NCI-H2107 treated with DMSO at 0.1 percent for 48 hours (cell line): ENCODE measurements at regions not wholly inside any gene's neighbourhood (a gene's known extent, or its start where the extent isn't known, plus 50 kb on each side); places are given as distances from the start of the nearest gene placed in this dataset.

ENCODE experiments used
- DNase-seq: peaks from one replicate; lab custom pipeline; 2025; ENCODE audit not compliant: unreplicated experiment; lab: John Stamatoyannopoulos, UW

DNA sequence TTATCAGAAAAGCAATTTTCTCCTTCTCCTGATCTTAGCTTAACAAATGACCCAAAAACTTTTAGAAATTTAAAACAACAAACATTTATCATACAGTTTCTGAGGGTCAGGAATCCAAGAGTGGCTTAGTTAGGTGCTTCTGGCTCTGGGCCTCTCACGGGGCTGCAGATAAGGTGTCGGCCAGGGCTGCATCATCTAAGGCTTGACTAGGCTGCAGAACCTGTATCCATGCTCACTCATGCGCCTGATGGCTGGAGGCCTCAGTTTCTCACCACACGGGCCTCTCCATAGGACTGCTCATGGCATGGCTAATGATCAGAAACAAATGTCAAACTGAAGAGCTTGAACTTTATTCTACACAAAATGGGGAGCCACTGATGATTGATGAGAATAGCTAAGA lies 210.0 kb downstream of the SEC61B start:
- no peak for DNase-seq

DNA sequence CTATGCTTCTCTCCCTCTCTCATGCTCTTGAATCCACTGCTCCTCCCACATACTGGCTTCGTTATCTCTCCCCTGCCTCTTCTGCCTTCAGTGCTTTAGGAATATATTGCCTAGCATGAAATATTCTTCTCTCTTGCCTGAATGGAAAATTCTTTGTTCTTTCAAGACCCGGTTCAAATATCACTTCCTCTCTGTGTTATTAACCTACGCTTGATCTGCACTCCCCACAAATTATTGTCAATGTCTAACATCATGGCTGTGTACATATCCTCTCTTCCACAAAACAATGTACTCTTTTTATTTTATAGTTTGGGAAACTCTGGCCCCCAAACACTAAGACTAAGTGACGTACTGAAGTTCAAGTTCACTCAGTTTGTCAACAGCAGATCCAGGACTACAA lies 211.0 kb downstream of the SEC61B start:
- no peak for DNase-seq

GRCh38 chr9:99433555-99433954 lies 211.5 kb downstream of the SEC61B start:
- no peak for DNase-seq

- DNase-seq: no peak
Observed at GRCh38 chr9:99436616-99437015, 214.5 kb downstream of the SEC61B start.

DNA sequence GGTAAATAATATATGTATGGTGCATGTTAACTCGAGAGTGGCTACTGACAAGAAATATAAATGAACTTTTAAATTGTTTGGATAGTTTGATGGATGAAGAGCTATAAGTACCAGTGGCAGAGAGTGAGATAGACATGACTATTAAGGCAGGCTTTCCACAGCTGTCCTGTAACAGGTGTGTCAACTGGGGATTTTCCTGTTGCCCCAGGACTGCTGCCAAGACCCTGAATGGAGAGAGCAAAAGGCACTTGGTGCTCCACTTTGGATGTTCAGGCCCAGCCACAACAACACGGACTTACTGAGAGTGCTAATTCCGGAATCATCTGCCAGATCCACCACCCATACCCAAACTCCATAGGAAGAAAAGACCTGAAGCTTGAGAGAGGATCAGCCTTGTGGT lies 215.1 kb downstream of the SEC61B start:
- no peak for DNase-seq

GRCh38 chr9:99438596-99438995 lies 216.5 kb downstream of the SEC61B start:
- no peak for DNase-seq

DNA sequence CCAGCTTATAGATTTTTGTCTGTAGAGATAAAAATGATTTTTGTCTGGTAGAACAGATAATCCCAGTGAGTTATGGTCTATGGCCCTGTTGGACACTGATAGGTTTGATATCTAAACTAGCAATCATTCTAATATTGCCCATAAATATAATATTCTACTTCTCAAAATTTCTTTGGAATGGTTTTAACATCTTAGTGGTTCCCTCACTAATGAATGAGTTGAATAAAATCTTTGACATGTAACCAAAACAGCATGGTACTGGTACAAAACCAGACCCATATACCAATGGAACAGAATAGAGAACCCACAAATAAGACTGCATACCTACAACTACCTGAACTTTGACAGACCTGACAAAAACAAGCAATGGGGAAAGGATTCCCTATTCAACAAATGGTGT lies 219.7 kb downstream of the SEC61B start:
- DNase-seq: no peak

DNA sequence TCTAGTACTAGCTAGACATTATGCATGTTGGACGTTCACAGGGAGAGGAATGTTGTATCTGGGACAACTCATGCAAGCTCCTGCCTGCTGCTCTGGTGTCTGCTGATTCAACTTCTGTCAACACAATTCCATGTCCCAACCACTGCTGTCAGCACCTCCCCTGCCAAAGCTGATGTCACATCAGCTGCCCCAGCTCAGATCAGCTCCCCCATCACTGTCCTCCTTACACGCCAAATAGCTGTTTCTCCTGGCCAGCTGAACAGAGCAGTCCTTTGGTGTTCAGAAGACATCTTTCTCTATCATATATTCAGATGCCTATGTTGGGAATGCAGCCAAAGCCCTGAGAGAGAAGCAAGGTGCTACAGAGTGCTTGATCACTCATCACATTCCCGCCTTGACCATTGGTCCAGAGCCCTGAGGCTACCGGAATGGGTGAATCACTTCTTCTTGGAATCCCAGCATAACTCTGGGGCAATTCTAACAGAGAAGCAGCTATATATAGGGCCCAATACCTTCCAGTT lies 223.3 kb downstream of the SEC61B start:
- DNase-seq: no peak

DNA sequence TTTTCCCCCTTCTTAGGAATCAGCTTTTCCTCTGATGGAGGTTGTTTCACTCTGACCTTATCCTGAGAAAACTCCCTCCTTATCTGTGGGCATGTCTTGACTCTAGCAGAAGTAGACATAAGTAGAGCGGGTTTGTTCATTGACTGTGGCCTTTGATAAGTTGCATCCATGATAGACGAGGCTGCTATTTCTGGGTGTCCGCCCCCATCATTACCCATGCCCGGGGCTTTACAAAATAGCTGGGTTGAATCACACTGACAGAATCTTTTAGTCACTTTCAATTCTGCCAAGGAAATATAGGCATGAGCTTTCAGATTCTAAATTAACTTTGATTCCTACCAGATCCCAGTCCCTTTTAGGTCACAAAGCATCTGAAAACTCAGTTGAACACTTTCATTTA lies 223.8 kb downstream of the SEC61B start:
- DNase-seq: no peak

DNA sequence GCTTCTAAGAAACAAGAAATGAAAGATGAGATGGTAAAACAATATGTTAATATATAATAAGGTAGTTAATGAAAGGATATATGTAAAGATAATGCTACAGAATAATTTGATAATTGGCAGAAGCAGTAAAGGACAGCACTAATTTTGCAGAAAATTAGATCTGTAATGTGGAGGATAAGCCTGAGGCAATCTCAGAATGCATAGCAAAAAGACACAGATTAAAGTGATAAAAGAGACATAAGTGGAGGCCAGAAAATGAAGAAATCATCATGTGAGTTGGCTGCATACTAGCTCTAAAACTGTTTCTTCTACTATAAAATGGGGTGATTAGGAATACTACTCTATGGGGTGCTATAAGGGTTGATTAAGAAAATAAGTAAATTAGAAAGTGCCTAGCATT lies 225.9 kb downstream of the SEC61B start:
- DNase-seq: no peak

DNA sequence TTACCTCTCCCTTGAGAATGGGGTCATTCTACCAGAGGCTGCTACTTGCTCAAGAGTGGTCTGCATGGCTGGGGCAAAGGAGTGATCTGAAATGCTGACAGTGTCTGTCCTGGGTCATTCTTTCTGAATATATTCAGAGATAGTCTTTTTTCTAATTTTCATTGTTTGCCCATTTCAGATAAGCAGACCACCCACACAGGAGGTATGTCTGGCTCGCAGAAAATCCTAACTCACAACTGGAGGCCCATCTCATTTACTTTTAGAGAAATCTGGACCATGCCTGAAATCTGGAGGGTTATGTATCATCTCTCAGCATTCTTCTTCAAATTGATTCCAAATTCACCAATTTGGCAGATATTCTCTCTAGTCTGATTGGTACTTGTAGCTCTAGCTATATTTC lies 227.6 kb downstream of the SEC61B start:
- DNase-seq: no peak

DNA sequence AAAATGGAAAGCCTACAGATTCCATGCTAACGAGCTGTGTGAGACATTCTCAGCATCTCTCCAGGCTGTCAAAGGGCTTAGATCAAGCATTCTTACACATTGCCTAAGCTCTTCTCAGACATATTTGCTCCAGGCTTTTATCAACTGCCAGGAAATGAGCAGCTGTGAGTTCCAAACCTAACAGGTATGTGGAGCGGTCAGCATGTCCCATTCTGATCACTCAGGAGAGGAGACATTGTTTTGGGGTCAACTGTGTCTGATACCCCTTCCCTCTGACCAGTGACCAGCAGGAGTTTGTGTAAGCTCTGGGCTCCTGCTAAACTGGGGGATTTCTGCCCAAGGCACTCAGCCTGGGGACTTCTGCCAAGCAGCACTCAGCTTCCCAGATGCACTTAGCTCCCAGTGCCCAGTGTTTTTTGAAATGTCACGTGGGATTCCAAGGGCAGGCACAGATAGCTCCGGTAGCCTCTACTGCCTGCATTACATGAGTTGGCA lies 229.1 kb downstream of the SEC61B start:
- no peak for DNase-seq

- no peak for DNase-seq
Observed at GRCh38 chr9:99457406-99457805, 235.3 kb downstream of the SEC61B start.

DNA sequence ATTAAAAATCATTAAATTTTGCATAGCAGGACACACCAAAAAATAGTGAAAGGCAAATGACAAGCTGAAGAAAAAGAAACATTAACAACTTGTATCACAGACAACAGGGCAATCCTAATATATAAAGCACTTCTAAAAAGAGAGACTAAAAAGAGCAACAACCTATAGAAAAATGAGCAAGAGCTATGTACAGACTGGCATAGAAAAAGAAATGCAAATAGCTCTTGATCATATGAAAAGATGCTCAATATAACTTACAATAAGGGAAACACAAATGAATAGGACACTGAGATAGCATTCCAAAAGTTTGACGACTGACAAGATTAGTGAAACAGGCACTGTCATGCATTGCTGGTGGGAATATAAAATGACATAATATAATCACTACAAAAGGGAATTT lies 235.9 kb downstream of the SEC61B start:
- DNase-seq: no peak

DNA sequence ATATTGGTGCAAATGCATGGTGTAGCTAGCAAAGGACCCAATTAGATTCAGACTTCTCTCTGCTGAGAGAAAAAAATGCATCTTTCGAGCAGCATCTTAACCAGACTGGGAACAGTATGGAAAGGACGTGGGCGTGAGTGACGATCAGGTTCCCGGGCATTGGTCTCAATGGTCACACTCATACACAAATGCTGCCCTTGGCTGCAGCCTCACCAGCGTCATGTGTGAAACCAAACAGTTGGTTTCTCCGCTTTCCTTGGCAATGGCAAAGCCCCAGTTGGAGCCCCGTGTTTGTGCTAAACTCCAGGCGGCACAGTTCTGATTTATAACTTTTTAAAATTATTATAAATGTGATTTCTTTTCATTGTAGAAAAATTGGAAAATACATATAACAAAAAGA lies 237.8 kb downstream of the SEC61B start:
- no peak for DNase-seq

DNA sequence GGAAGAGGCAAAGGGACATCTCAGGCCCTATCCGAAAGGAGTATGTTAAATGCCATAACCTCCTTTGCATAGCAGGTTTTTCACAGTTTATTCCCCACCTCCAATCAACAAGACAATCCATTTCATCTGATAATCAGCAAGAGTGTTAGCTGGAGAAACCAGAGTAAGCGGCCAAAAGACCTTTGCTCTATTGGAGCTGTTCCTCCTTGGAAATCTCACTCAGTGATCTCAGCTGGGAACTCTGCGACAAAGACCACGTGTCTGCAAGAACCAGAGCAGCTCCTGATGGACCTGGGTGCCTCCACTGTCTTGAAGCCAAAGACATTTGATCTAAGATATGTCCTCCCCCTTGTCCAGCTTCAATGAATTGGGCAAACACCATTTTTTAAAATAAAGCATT lies 241.0 kb downstream of the SEC61B start:
- DNase-seq: no peak

GRCh38 chr9:99464568-99464967 lies 242.5 kb downstream of the SEC61B start:
- DNase-seq: no peak

DNA sequence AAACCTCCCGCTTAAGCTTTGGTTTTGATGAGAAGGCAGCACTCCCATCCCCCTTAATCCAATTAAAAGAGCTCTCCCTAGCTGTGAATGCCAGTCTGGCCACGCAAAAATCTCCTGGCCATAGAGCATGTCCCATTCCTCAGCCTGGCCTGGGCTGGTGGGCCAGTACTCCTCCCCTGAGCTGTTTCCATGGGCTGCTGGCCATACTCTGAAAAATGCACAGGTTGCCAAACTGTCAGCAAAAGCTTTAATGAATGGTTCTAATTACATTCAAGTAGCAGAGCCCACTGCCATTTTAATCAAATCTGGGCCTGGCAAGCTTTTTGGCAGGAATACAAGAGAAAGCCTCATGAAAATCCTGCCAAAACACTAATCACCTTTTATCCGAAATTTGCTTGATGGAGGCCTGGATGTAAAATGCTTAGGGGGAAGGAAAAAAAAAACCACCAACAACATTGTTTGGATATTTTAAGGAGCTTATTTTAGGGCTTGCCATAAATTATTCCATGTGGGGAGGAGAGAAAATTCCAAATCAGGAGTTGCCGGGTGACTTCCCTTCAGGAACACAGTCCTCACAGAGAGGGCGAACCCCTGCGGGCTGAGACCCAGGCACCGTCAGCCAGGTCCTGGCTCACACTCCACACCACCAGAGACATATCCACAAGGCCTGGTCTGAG lies 243.3 kb downstream of the SEC61B start:
- DNase-seq: no peak

- DNase-seq: no peak
Observed at GRCh38 chr9:99466104-99466503, 244.0 kb downstream of the SEC61B start.

DNA sequence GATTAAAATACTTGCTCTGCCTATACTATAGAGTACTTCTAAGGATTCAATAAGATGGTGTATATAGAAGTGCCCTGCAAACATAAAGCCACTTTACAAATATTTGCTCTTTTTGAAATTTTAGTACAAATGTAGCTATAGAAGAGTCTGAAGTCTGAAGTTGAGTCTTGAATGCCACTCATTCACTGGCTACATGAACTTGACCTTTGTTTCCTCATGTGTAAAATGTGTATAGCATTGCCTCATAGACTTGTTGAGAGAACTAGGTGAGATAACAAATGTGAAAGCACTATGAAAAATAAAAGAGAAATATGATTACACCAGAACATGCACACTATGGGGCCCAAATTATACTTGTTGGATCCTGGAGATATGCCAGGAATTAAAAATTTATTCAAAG lies 244.7 kb downstream of the SEC61B start:
- DNase-seq: no peak

DNA sequence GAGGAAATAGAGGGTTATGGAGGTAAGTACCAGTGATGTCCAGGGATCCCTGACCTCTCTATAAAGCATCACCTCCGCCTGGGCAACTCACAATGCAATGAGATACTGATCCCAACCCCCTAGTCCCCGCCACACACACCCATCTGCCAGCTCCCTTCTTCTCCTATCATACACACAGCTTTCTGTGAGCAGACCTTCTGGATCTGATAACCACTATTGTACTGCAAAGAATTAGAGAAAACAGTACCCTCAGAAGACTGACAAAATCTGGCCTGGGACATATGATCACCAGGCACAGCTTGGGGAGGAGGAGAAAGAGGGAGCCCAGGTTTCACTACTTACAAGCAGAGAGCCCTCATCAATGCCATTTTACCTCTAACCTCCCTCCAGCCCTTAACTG lies 249.0 kb downstream of the SEC61B start:
- DNase-seq: no peak

DNA sequence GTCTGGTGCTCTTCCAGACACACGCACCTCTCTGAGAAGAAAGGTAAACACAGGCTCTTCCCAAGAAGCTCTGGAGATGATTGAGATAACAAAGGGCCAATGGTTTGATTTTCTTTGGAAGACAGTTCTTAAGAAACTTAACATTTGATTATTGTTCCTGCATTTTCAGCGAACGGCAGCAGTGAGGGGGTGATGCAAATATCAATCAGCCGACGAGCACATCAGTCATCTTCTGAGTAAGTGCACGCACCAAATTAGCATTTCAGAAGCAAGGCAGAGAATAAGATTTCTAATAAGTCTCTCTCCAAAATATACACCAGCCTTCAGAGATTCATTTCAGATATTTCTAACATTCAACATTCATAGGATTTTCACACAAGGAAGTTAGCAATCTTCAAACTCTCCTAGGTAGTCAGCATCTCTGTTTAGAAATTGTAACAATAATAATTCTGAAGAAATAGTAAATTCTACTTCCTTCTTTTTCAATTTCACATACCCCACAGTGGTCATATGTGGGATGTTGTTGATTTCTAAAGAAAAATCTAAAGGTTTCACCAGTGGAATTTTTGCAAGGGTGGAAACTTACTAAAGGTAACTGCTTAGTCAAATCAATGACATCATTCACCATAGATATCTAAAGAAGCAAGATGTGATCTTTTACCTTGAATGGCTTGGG lies 250.3 kb downstream of the SEC61B start:
- DNase-seq: no peak

DNA sequence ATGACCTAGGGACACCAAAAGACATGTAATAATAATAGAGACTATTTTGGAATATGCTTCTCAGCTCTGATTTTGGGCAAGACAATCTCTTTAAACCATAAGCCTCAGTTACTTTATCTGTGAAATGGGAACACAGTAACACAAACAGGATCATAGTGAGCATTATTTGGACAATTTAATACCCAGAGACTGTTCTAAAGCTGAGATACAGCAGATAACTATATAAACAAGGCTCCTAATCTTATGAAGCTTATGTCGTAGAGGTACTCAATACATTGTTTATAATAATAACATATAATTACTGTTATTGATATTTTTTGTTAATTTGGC lies 250.8 kb downstream of the SEC61B start:
- DNase-seq: no peak
